ENCODE measurements at regions not wholly inside any gene's neighbourhood (a gene's known extent, or its start where the extent isn't known, plus 50 kb on each side); places are given as distances from the start of the nearest gene placed in this dataset.
A peak's percentile ranks its signal among the peaks of the same experiment; 100 is the strongest.

DNA sequence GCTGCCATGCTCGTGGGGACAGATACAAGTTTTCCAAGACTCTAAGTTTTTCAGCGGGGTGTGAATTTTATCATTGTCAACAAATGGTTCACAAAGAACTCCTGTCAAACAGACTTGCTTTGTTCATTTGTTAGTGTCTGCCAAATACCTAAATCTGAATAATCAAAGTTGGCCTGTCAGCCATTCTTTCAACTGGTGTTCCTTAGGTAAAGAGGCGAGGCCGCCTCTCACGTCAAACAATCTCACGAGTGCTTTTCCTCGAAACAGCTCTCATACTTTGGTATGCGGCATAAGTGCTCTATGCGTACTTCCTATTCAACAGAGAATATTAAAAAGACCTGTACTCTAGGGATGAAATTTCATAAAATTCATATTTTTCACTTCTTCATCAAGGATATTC is 51.4 kb upstream of the KANK4 start:
- DNase-seq, result no peak

DNA sequence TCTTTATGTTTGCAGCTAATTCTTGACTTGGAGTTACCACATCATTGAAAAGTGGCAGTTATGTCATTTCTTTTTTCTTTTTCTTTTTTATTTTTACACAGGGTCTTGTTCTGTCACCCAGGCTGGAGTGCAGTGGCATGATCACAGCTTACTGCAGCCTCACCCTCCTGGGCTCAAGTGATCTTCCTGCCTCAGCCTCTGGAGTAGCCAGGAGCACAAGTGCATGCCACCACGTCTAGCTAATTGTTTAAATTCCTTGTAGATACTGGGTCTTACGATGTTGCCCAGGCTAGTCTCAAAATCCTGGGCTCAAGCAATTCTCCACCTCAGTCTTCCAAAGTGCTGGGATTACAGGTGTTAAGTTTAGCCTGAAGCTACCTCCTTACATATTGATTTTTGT is 52.1 kb upstream of the KANK4 start:
- no peak for DNase-seq

DNA sequence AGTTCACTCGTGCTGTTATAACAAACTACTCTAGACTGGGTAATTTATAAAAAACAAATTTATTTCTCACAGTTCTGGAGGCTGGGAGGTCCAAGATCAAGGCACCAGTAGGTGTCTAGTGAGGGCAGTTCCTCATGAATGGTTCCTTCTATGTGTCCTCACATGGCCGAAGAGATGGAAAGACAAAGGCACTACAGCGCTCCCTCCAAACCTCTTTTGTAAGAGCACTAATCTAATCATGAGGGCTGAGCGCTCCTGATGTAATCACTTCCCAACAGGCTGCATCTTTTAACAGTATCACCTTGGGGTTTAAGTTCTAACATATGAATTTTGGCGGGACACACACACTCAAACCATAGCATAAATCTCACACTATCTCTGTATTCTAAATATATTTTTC is 54.0 kb upstream of the KANK4 start:
- DNase-seq, result no peak

- peak; percentile 72 for DNase-seq
Measured at GRCh38 chr1:62377043-62377562, 57.9 kb upstream of the KANK4 start.

DNA sequence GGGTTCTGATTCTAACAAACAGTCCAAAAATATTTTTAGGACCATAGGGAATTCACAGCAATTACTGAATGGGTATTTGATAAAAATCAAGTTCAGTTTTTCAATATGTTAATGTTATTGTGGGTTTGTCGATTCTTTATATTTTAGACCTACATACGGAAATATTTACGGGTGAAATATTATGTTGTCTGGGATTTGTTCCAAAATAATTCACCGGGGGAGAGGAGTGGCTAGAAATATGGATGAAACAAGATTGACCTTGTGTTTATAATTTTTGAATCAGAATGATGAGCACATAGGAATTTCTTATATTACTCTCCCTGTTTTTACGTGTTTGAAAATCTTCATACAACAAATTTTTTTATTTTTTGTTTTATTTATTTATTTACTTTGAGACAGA is 56.7 kb upstream of the USP1 start:
- no peak for DNase-seq

GRCh38 chr1:62381831-62382657 is 54.8 kb upstream of the USP1 start:
- DNase-seq, result no peak

GRCh38 chr1:62382658-62382955 is 54.2 kb upstream of the USP1 start:
- DNase-seq, result no peak

DNA sequence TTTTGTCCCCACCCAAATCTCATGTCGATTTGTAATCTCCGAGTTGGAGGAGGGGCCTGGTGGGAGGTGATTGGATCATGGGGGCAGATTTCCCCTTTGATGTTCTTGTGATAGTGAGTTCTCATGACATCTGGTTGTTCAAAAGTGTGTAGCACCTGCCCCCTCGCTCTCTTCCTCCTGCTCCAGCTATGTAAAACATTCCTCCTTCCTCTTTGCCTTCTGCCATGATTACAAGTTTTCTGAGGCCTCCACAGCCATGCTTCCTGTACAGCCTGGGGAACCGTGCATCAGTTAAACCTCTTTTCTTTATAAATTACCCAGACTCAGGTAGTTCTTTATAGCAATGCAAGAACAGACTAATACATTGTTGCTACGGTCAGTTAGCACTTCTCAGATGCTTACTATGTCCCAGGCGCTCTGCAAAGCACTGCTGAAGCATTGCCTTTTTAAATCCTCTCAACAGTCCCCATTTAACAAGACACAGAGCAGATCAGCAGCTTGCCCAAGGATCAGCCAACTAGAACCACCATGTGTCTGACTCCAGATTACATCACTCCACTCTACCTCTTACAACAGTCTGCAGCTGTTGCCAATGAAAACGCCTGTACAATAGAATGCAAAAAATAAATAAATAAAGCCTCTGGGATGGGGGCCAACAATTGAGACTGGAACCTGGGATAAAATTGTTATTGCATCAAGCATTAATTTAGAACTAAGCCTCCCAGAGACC is 52.4 kb upstream of the USP1 start:
- peak; percentile 77 for DNase-seq

GRCh38 chr1:62385923-62386322 is 50.9 kb upstream of the USP1 start:
- DNase-seq, result no peak

DNA sequence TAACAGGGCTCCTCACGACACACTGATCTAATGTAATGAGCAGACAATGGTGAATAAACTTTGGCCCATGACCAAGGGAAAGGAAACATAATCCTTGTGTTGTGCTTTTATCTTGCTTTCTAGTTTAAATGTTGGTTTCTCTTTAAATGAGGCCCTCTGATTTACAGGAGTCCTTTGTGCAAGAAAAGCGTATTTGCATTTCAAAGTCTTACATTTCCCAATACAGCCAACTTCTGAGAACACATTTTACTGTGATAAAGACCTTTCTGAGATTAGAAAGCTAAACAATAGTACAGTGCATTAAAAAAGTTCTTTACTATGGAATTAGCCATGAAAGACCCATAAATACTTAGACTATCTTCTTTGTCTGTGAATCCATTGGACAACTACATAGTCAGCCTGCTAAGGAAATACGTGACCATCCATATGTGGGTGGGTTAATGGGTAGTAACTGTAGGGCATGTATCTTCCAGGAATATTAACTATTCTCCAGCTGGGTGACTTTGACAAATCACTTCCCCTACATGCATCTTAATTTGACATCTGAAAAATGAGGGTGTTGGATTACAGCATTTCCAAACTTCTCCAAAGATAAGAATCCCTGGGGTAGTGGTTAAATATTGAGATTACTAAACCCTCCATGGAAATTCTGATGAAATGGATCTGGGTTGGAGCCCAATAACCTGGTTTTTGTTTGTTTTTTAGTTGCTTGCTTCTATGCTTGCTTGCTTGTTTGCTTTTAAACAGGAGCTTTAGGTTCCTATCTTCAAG is 50.3 kb upstream of the USP1 start:
- DNase-seq, result peak; percentile 34

All from NCI-H69 (cell line).